Limb (tissue), 2 donors: ENCODE measurements at regions not wholly inside any gene's neighbourhood (a gene's known extent, or its start where the extent isn't known, plus 50 kb on each side); places are given as distances from the start of the nearest gene placed in this dataset.
"Not testable (repeated sequence)": the region's sequence is repeated elsewhere in the genome, so short reads cannot be mapped to it uniquely, and the experiment has no call there.

ENCODE experiments used
- DNase-seq, 2 donors: peaks; one replicate each; pipeline ENCODE4 v3.0.0-alpha.2; 2016; ENCODE audit errors: extremely low spot score in 2 of 2

- no peak for DNase-seq
Measured at GRCh38 chrY:14351590-14351989, 172.7 kb upstream of the NLGN4Y start.

DNA sequence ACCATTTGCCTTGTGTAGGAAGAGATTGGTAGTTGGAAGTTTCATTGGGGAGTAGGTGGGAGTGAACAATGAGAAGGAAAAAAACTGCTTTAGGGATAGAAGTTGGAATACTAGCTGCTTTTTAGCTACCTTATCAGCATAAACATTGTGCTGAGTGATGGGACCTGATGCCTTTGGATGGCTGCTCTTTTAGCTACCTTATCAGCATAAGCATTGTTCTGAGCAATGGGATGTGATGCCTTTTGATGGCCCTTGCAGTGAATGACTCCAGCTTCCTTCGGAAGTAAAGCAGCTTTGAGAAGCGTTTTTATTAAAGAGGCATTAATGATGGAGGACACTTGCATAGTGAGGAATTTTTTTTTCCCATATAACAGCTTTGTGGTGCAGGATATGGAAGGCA is 168.2 kb upstream of the NLGN4Y start:
- DNase-seq: no peak

DNA sequence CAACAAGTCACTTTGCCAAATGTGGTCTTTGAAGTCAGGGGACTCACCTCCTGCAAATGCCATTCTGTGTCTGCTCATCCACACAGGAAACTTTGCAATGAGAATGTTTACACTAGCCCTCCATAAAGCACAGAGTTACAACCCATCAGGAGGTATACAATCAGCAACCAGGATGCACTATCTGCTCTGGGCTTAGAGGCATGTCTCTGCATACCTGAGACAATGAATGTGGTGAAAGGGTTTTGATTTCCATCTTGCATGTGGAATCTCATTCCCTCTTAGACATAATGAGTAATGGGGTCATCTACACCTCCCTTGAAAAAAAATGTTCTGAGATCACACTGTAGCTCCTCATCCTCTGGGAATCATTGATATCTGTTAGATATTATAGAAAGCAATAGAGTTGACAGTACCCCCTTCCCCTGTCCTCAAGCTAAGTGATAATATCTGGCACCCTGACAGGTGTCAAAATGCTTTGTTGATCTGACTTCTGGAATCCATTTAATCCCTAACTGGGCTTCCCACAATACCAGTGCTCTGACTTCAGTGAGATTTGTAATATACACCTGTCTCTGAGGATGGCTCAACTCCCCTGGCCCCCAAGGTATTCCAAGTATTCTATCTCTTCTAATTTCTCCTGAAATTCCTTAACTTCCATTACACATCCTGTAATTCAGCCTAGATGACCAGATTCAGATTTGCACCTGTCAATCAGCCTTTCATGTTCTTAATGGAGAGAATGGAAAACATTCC is 163.4 kb upstream of the NLGN4Y start:
- DNase-seq: no peak

DNA sequence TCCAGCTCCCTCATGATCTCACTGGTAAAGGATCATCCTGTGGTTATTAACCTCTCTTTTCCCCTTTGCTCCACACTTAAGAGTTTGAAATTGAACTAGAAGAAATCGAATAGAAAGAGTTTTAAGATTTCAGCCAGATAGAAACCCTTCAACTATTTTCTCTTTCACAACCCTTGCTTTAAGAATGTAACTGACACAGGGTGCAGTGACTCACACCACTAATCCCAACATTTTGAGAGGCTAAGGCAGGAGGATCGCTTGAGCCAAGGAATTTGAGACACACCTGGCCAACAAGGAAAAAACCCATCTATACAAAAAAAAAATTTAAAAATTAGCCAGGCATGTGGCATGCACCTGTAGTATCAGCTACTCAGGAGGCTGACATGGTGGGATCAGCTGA is 150.7 kb upstream of the NLGN4Y start:
- no peak for DNase-seq

DNA sequence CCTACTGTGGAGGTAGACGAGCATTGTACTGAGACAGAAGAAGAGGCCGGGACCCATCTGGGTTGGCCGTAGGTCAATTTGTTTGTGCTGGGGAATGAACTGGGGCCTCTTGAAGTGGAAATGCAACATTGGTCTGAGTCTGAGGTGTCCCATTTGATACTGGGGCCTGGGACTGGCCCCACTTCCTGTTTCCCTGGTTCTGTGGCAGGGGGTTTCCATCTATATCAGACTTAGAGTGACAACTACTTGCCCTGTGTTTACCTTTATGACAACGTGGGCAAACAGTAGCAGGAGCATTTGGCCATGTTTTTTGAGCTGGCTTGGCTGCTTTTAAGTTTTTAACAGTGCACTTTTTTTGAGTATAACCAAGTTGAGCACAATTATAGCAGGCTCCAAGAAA is 146.1 kb upstream of the NLGN4Y start:
- no peak for DNase-seq

DNA sequence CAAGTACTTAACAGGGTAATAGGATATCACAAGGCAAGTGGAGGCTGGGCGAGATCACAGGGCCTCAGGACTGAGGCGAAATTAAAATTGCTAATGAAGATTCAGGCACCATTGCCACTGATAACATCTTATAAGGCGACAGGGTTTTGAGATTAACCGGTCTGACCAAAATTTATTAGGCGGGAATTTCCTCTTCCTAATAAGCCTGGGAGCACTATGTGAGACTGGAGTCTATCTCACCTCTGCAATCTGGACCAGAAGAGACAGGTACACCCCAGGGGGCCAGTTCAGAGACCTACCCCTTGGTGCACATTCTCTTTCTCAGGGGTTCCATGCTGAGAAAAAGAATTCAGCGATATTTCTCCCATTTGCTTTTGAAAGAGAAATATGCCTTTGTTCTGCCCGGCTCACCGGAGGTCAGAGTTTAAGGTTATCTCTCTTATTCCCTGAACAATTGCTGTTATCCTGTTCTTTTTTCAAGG is 113.7 kb upstream of the NLGN4Y start:
- DNase-seq: not testable (repeated sequence)

DNA sequence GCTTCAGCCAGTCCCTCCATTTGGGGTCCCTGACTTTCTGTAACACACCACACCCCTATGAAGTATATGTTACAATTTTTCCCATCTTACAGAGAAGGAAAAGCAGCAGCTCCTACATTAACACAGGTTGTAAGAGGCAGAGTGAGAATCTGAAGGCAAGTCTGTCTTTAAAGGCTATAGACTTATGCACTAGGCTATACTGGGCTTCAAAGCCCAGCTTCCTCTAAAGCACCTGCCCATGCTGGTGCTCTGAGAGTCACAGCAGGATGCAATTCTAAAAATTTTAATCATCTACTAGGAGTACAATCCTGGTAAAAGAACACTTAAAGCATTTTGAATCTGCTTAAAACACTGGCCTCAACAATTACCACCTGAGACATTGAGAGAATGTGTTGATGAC is 113.0 kb upstream of the NLGN4Y start:
- DNase-seq: no peak

- no peak for DNase-seq
Measured at GRCh38 chrY:14436546-14436945, 87.8 kb upstream of the NLGN4Y start.

- no peak for DNase-seq
Measured at GRCh38 chrY:14437626-14438025, 86.7 kb upstream of the NLGN4Y start.

GRCh38 chrY:14438395-14438794 is 85.9 kb upstream of the NLGN4Y start:
- DNase-seq: no peak

GRCh38 chrY:14444550-14444949 is 79.8 kb upstream of the NLGN4Y start:
- no peak for DNase-seq

DNA sequence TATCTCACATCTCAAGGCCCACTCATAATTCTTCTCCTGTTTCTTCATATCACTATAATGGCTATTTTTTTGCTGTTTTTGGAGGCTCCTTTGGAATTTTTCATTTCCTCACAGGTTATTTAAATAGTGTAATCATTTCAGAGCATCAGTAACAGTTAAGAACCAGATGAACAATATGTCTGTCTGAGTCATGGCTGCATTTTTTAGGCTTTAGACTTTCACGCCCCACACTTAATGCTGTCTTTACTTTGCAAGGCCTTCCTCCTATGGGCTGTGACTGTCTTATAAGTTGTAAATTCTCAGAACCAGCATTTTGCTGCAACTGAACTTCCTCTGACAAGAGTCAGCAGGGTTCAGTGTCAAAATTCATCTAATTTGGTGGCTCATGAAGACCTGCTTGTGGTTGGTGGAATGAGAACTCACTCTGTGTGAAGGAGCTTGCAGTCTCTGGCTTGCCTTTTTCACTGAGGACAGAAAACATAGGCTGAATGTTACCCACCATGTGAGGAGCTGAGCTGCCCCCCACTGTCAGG is 56.1 kb upstream of the NLGN4Y start:
- DNase-seq: no peak

DNA sequence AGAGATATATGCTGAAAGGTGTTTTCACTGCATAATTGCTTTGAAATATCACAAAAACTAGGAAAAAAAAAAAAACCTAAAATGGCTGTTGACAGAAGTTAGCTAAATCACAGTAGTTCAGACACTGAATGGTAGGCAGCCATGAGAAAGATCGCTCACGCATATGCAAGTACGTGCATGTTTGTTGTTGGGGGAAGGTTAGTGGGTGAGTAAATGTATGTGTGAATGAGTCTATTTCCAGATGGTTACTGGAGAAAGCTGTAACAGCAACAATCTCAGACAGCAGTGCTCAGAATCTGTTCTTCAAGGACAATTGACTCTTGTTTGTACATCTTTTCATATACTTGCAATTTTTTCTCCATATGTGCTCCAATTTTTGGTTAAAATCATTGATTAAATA is 51.9 kb upstream of the NLGN4Y start:
- DNase-seq: no peak

- DNase-seq: no peak
Measured at GRCh38 chrY:14473320-14473719, 51.0 kb upstream of the NLGN4Y start.
